ENCODE measurements at regions not wholly inside any gene's neighbourhood (a gene's known extent, or its start where the extent isn't known, plus 50 kb on each side); places are given as distances from the start of the nearest gene placed in this dataset.

DNA sequence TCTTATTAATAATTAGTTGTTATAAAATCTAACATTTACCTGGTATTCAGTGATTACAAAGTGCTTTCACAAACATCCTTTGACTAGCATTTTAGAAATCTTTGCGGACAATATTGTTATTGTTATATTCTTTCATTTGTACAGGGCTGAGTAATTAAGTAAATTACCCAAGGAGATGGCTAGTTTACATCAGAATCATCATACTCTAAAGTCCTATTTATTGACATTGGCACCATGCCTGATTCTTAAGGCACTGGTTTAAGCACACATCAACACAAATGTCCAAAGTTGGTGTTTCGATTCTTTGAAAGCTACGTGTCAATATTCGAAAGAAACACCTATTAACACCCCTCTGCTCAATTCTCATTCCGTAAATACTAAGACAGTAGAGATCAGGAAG lies 424.6 kb upstream of the CHRM3 start:
- Histone ChIP-seq H3K4me1 (ENCODE audit: control insufficient read depth in 4 of 4, insufficient read depth in 4 of 4, low read length in 3 of 4) (peaks cover 0 to 5% (median 2%) of the 10 kb centered on the region in 4 donors), H3K27ac (ENCODE audit: low read depth in 1 of 2, low read length in 2 of 2) (no peak overlapping the region), H3K9ac (ENCODE audit: low read depth in 1 of 2, low read length in 2 of 2) (no peak overlapping the region), H3K4me3 (ENCODE audit: low read depth in 1 of 3, low read length in 3 of 3) (no peak overlapping the region), H3K36me3 (ENCODE audit: control insufficient read depth in 4 of 4, insufficient read depth in 3 of 4, low read depth in 1 of 4, low read length in 3 of 4) (no peaks in the 10 kb centered on the region), H3K27me3 (ENCODE audit: control insufficient read depth in 4 of 4, insufficient read depth in 4 of 4, low read length in 3 of 4) (peaks cover 0 to 6% (median 0%) of the 10 kb centered on the region in 4 donors), H3K9me3 (ENCODE audit: control insufficient read depth in 4 of 4, low read length in 3 of 4) (no peaks in the 10 kb centered on the region)
- WGBS, result 73% methylated on average over 5 of the region's 5 CpGs
- TF ChIP-seq RXRA (IDR thresholded peaks at IDR 0.05) (no peak), ZBTB33 (IDR thresholded peaks at IDR 0.05) (no peak), RAD21 (IDR thresholded peaks at IDR 0.05) (no peak), NR2F2 (IDR thresholded peaks at IDR 0.05) (no peak), MAX (IDR thresholded peaks at IDR 0.05) (no peak), FOXA1 (IDR thresholded peaks at IDR 0.05) (no peak), YY1 (IDR thresholded peaks at IDR 0.05) (no peak), JUND (IDR thresholded peaks at IDR 0.05) (no peak), SP1 (IDR thresholded peaks at IDR 0.05) (no peak), CTCF (IDR thresholded peaks at IDR 0.05; ENCODE audit: low read depth, low read length, missing input control) (no peak), GABPA (IDR thresholded peaks at IDR 0.05 in 1 of 2, conservative IDR thresholded peaks at IDR 0.05 in 1 of 2) (no peak), ATF3 (IDR thresholded peaks at IDR 0.05) (no peak), TAF1 (conservative IDR thresholded peaks at IDR 0.05) (no peak), REST (IDR thresholded peaks at IDR 0.05) (no peak), HNF4G (IDR thresholded peaks at IDR 0.05) (no peak), HNF4A (conservative IDR thresholded peaks at IDR 0.05) (no peak)
- no peak for DNase-seq (ENCODE audit: low spot score)

DNA sequence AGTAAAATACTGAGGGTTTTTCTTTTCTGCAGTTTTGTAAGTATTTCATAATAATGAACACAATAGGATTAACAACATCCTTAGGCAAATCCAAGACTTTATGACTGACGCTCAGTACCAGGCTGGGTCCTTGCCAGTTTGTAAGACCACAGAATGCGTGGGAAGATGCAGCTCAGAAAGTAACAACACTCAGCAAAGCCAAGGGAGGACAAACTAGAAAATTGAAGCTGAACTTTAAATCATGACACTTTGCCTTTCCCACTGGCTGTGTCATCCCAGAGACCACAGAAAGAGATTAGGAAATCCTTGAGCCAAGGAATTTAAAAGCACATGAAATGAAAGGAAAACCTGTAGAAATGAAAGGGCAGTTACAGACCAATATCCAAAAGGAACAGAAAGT lies 426.3 kb upstream of the CHRM3 start:
- Histone ChIP-seq H3K27me3 (ENCODE audit: control insufficient read depth in 4 of 4, insufficient read depth in 4 of 4, low read length in 3 of 4) (peaks cover 0 to 4% (median 0%) of the 10 kb centered on the region in 4 donors), H3K4me3 (ENCODE audit: low read depth in 1 of 3, low read length in 3 of 3) (no peak overlapping the region), H3K9ac (ENCODE audit: low read depth in 1 of 2, low read length in 2 of 2) (no peak overlapping the region), H3K27ac (ENCODE audit: low read depth in 1 of 2, low read length in 2 of 2) (no peak overlapping the region), H3K4me1 (ENCODE audit: control insufficient read depth in 4 of 4, insufficient read depth in 4 of 4, low read length in 3 of 4) (peaks cover 0 to 5% (median 2%) of the 10 kb centered on the region in 4 donors), H3K9me3 (ENCODE audit: control insufficient read depth in 4 of 4, low read length in 3 of 4) (no peaks in the 10 kb centered on the region), H3K36me3 (ENCODE audit: control insufficient read depth in 4 of 4, insufficient read depth in 3 of 4, low read depth in 1 of 4, low read length in 3 of 4) (no peaks in the 10 kb centered on the region)
- DNase-seq (ENCODE audit: low spot score), result no peak
- 37% methylated on average over 2 of the region's 2 CpGs for WGBS
- no peak for TF ChIP-seq GABPA (IDR thresholded peaks at IDR 0.05 in 1 of 2, conservative IDR thresholded peaks at IDR 0.05 in 1 of 2)
- no peak for TF ChIP-seq JUND (IDR thresholded peaks at IDR 0.05)
- TF ChIP-seq RAD21 (IDR thresholded peaks at IDR 0.05), result no peak
- no peak for TF ChIP-seq REST (IDR thresholded peaks at IDR 0.05)
- TF ChIP-seq TAF1 (conservative IDR thresholded peaks at IDR 0.05), result no peak
- TF ChIP-seq RXRA (IDR thresholded peaks at IDR 0.05), result no peak
- no peak for TF ChIP-seq FOXA1 (IDR thresholded peaks at IDR 0.05)
- TF ChIP-seq SP1 (IDR thresholded peaks at IDR 0.05), result no peak
- no peak for TF ChIP-seq ZBTB33 (IDR thresholded peaks at IDR 0.05)
- TF ChIP-seq FOXA2 (IDR thresholded peaks at IDR 0.05), result no peak
- no peak for TF ChIP-seq HNF4A (conservative IDR thresholded peaks at IDR 0.05)
- TF ChIP-seq NR2F2 (IDR thresholded peaks at IDR 0.05), result no peak
- no peak for TF ChIP-seq EGR1 (IDR thresholded peaks at IDR 0.05; ENCODE audit: low read depth in 2 of 2)
- TF ChIP-seq ATF3 (IDR thresholded peaks at IDR 0.05), result no peak
